ENCODE measurements at regions not wholly inside any gene's neighbourhood (a gene's known extent, or its start where the extent isn't known, plus 50 kb on each side); places are given as distances from the start of the nearest gene placed in this dataset.

GRCh38 chr10:89861199-89861573 lies 159.8 kb downstream of the KIF20B start:
- no peaks in the 10 kb centered on the region for H3K36me3 ChIP-seq (ENCODE audit: insufficient read depth, low read length)
- no peaks in the 10 kb centered on the region for H3K9me3 ChIP-seq (ENCODE audit: low read length)
- no peak overlapping the region for H3K4me3 ChIP-seq (ENCODE audit: low read depth, low read length, poor library complexity, severe bottlenecking)
- intact Hi-C loops (cut with micrococcal nuclease; ENCODE audit: unreplicated experiment), result no loop called here
- BruUV-seq (replicated peaks), result no TSS peak
- H3K4me2 ChIP-seq (ENCODE audit: low read length), result no peak overlapping the region
- no peaks in the 10 kb centered on the region for H3K79me2 ChIP-seq (ENCODE audit: insufficient read depth, low read depth, low read length)
- no peak overlapping the region for H3K27ac ChIP-seq (ENCODE audit: low read depth, low read length, poor library complexity, severe bottlenecking)
- no peaks in the 10 kb centered on the region for H3K4me1 ChIP-seq (ENCODE audit: insufficient read depth, low read length, poor library complexity, severe bottlenecking)
- no peaks in the 10 kb centered on the region for H3K9me2 ChIP-seq (ENCODE audit: insufficient read depth, low read length)
- H4K20me1 ChIP-seq (ENCODE audit: insufficient read depth, low read length), result no peaks in the 10 kb centered on the region
- POLR2A ChIA-PET, result interaction anchor here (0.8 to 1.2 kb wide), 2 partner anchors 13 to 183 kb away, joined by 3 to 4 read pairs; no protein-coding TSS in a partner anchor
- CTCF ChIA-PET (ENCODE audit: unreplicated experiment), result no interaction called here
- TF ChIP-seq CTCF (conservative IDR thresholded peaks at IDR 0.05; ENCODE audit: low read length) (no peak), EZH2phosphoT487 (IDR thresholded peaks at IDR 0.05; ENCODE audit: borderline replicate concordance, low read depth, low read length) (no peak)
- H2AFZ ChIP-seq (ENCODE audit: low read length), result no peak overlapping the region
- no peak for DNase-seq (ENCODE audit: low spot score)

- H3K4me2 ChIP-seq (ENCODE audit: low read length), result no peak overlapping the region
- no peaks in the 10 kb centered on the region for H4K20me1 ChIP-seq (ENCODE audit: insufficient read depth, low read length)
- no peaks in the 10 kb centered on the region for H3K9me3 ChIP-seq (ENCODE audit: low read length)
- intact Hi-C loops (cut with micrococcal nuclease; ENCODE audit: unreplicated experiment), result no loop called here
- ChIA-PET POLR2A (interaction anchor here (0.7 to 0.8 kb wide), 2 partner anchors 112 to 183 kb away, joined by 3 read pairs; no protein-coding TSS in a partner anchor), CTCF (ENCODE audit: unreplicated experiment) (no interaction called here)
- no peaks in the 10 kb centered on the region for H3K79me2 ChIP-seq (ENCODE audit: insufficient read depth, low read depth, low read length)
- no peak overlapping the region for H3K27ac ChIP-seq (ENCODE audit: low read depth, low read length, poor library complexity, severe bottlenecking)
- H3K36me3 ChIP-seq (ENCODE audit: insufficient read depth, low read length), result no peaks in the 10 kb centered on the region
- no peak overlapping the region for H3K4me3 ChIP-seq (ENCODE audit: low read depth, low read length, poor library complexity, severe bottlenecking)
- no TSS peak for BruUV-seq (replicated peaks)
- DNase-seq (ENCODE audit: low spot score), result no peak
- TF ChIP-seq CTCF (conservative IDR thresholded peaks at IDR 0.05; ENCODE audit: low read length) (no peak), EZH2phosphoT487 (IDR thresholded peaks at IDR 0.05; ENCODE audit: borderline replicate concordance, low read depth, low read length) (no peak)
- no peak overlapping the region for H2AFZ ChIP-seq (ENCODE audit: low read length)
- H3K4me1 ChIP-seq (ENCODE audit: insufficient read depth, low read length, poor library complexity, severe bottlenecking), result no peaks in the 10 kb centered on the region
- no peaks in the 10 kb centered on the region for H3K9me2 ChIP-seq (ENCODE audit: insufficient read depth, low read length)
Observed at GRCh38 chr10:89861584-89862301, 160.4 kb downstream of the KIF20B start.

GRCh38 chr10:89867964-89868363 lies 166.6 kb downstream of the KIF20B start:
- DNase-seq (ENCODE audit: low spot score), result no peak
- H2AFZ ChIP-seq (ENCODE audit: low read length), result no peak overlapping the region
- no peaks in the 10 kb centered on the region for H3K36me3 ChIP-seq (ENCODE audit: insufficient read depth, low read length)
- H3K27ac ChIP-seq (ENCODE audit: low read depth, low read length, poor library complexity, severe bottlenecking), result no peak overlapping the region
- no peak overlapping the region for H3K4me2 ChIP-seq (ENCODE audit: low read length)
- H3K4me3 ChIP-seq (ENCODE audit: low read depth, low read length, poor library complexity, severe bottlenecking), result no peak overlapping the region
- no peaks in the 10 kb centered on the region for H3K9me3 ChIP-seq (ENCODE audit: low read length)
- ChIA-PET POLR2A (interaction anchor here (1.2 kb wide), 1 partner anchor 8 kb away, joined by 4 read pairs; no protein-coding TSS in a partner anchor), CTCF (ENCODE audit: unreplicated experiment) (no interaction called here)
- BruUV-seq (replicated peaks), result no TSS peak
- no peaks in the 10 kb centered on the region for H3K79me2 ChIP-seq (ENCODE audit: insufficient read depth, low read depth, low read length)
- H4K20me1 ChIP-seq (ENCODE audit: insufficient read depth, low read length), result no peaks in the 10 kb centered on the region
- no peak for TF ChIP-seq CTCF (conservative IDR thresholded peaks at IDR 0.05; ENCODE audit: low read length)
- no peak for TF ChIP-seq EZH2phosphoT487 (IDR thresholded peaks at IDR 0.05; ENCODE audit: borderline replicate concordance, low read depth, low read length)
- no peaks in the 10 kb centered on the region for H3K9me2 ChIP-seq (ENCODE audit: insufficient read depth, low read length)
- H3K4me1 ChIP-seq (ENCODE audit: insufficient read depth, low read length, poor library complexity, severe bottlenecking), result no peaks in the 10 kb centered on the region
- intact Hi-C loops (cut with micrococcal nuclease; ENCODE audit: unreplicated experiment), result no loop called here

All from OCI-LY7 (cell line).